Calu3 (cell line): ENCODE measurements at regions not wholly inside any gene's neighbourhood (a gene's known extent, or its start where the extent isn't known, plus 50 kb on each side); places are given as distances from the start of the nearest gene placed in this dataset.

Source experiments
- BruUV-seq: library from RNA; stranded (reverse); fragments of 400-500 nt; replicated peaks from 2 replicates; lab custom pipeline; 2021; lab: Mats Ljungman, UMichigan
- CTCF ChIA-PET: fragments of 300-600 bp; sonication (Branson Sonifier 250); formaldehyde crosslinking; loops from one replicate; lab custom pipeline; 2022; ENCODE audit warnings: antibody characterized with exemption; lab: Charles Lee
- DNase-seq: peaks from one replicate; pipeline ENCODE4 v3.0.0; 2022
- H3K27ac Mint-ChIP-seq: one replicate; pipeline ENCODE4 v1.8.0; 2022; ENCODE audit warnings: mixed read lengths; ENCODE audit not compliant: unreplicated experiment
- H3K27me3 Mint-ChIP-seq: one replicate; pipeline ENCODE4 v1.8.0; 2022; ENCODE audit warnings: mixed read lengths; ENCODE audit not compliant: unreplicated experiment
- H3K36me3 Mint-ChIP-seq: one replicate; pipeline ENCODE4 v1.8.0; 2022; ENCODE audit warnings: mild to moderate bottlenecking, moderate library complexity, mixed read lengths; ENCODE audit not compliant: insufficient read depth, unreplicated experiment
- H3K4me1 Mint-ChIP-seq: one replicate; pipeline ENCODE4 v1.8.0; 2022; ENCODE audit warnings: mild to moderate bottlenecking, low read depth, mixed read lengths; ENCODE audit not compliant: unreplicated experiment
- H3K4me3 Mint-ChIP-seq: one replicate; pipeline ENCODE4 v1.8.0; 2022; ENCODE audit warnings: mild to moderate bottlenecking, low read depth, moderate library complexity, mixed read lengths; ENCODE audit not compliant: unreplicated experiment
- H3K9me3 Mint-ChIP-seq: one replicate; pipeline ENCODE4 v1.8.0; 2022; ENCODE audit warnings: low read depth, mixed read lengths; ENCODE audit not compliant: unreplicated experiment
- CTCF ChIP-seq: fragments of 200-600 bp; IDR thresholded peaks from one replicate; pipeline ENCODE4 v1.8.0; 2022; ENCODE audit warnings: antibody characterized with exemption; ENCODE audit not compliant: unreplicated experiment
- intact Hi-C: fragments of 100-400 bp; cut with micrococcal nuclease; formaldehyde crosslinking; loops from one replicate; pipeline ENCODE4 v1.10.0; 2022; ENCODE audit not compliant: unreplicated experiment

- TF ChIP-seq CTCF, result no peak
- BruUV-seq, result no TSS peak
- intact Hi-C loops, result loop anchor here (2.0 kb wide), 1 partner anchor 102 kb away; no protein-coding TSS in a partner anchor
- H3K9me3 Mint-ChIP-seq, result peaks cover 2% of the 10 kb centered on the region
- no peaks in the 10 kb centered on the region for H3K27me3 Mint-ChIP-seq
- H3K27ac Mint-ChIP-seq, result no peak overlapping the region
- no peak overlapping the region for H3K4me3 Mint-ChIP-seq
- H3K36me3 Mint-ChIP-seq, result no peaks in the 10 kb centered on the region
- DNase-seq, result no peak
- CTCF ChIA-PET, result interaction anchor here (0.8 kb wide), 1 partner anchor 10 kb away, joined by 3 read pairs; no protein-coding TSS in a partner anchor
- no peaks in the 10 kb centered on the region for H3K4me1 Mint-ChIP-seq
These were observed 180.8 kb upstream of the CACNA2D1 start for GRCh38 chr7:82624337-82624736.

- Mint-ChIP-seq H3K27me3 (no peaks in the 10 kb centered on the region), H3K27ac (no peak overlapping the region), H3K4me3 (no peak overlapping the region), H3K9me3 (peaks cover 2% of the 10 kb centered on the region), H3K4me1 (no peaks in the 10 kb centered on the region), H3K36me3 (no peaks in the 10 kb centered on the region)
- intact Hi-C loops, result loop anchor here (2.0 kb wide), 1 partner anchor 103 kb away; no protein-coding TSS in a partner anchor
- CTCF ChIA-PET, result interaction anchor here (0.8 kb wide), 1 partner anchor 10 kb away, joined by 3 read pairs; no protein-coding TSS in a partner anchor
- BruUV-seq, result no TSS peak
- no peak for DNase-seq
- TF ChIP-seq CTCF, result no peak
These were observed 180.2 kb upstream of the CACNA2D1 start for GRCh38 chr7:82623812-82624211.

- Mint-ChIP-seq H3K27ac (no peak overlapping the region), H3K9me3 (peaks cover 2% of the 10 kb centered on the region), H3K4me1 (no peaks in the 10 kb centered on the region), H3K36me3 (no peaks in the 10 kb centered on the region), H3K4me3 (no peak overlapping the region), H3K27me3 (no peaks in the 10 kb centered on the region)
- intact Hi-C loops, result no loop called here
- BruUV-seq, result no TSS peak
- TF ChIP-seq CTCF, result no peak
- no peak for DNase-seq
- CTCF ChIA-PET, result no interaction called here
These were observed 173.6 kb upstream of the CACNA2D1 start for GRCh38 chr7:82617156-82617555.

DNA sequence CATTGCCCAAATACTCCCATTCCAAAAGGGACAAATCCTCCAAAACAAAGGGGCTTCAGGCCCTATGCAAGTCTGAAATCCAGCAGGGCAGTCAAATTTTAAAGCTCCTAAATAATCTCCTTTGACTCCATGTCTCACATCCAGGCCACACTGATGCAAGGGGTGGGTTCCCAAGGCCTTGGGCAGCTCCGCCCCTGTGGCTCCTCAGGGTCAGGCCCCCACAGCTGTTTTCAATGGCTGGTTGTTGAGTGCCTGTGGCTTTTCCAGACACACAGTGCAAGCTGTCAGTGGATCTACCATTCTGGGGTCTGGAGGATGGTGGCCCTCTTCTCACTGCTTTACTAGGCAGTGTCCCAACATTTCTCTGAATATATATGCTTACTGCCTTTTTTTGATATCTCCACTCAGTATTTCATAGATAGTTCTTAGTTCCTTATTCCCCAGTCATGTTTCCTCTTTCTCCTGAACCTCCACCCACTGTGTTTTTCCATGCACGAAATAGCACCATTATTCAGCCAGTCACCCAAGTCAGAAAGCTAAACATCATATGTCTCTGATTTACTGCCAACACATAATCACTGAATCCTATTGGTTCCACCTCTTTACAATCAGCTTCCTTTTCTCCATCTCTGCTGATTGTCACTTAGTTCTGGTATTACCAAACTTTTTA, 172.6 kb upstream of the CACNA2D1 start:
- H3K36me3 Mint-ChIP-seq, result no peaks in the 10 kb centered on the region
- no peaks in the 10 kb centered on the region for H3K4me1 Mint-ChIP-seq
- no peak overlapping the region for H3K27ac Mint-ChIP-seq
- no peak for TF ChIP-seq CTCF
- no peak for DNase-seq
- intact Hi-C loops, result no loop called here
- no peak overlapping the region for H3K4me3 Mint-ChIP-seq
- CTCF ChIA-PET, result interaction anchor here (0.9 kb wide), 1 partner anchor 104 kb away, joined by 3 read pairs; no protein-coding TSS in a partner anchor
- H3K9me3 Mint-ChIP-seq, result no peaks in the 10 kb centered on the region
- H3K27me3 Mint-ChIP-seq, result no peaks in the 10 kb centered on the region
- no TSS peak for BruUV-seq
